ENCODE measurements at regions not wholly inside any gene's neighbourhood (a gene's known extent, or its start where the extent isn't known, plus 50 kb on each side); places are given as distances from the start of the nearest gene placed in this dataset.

DNA sequence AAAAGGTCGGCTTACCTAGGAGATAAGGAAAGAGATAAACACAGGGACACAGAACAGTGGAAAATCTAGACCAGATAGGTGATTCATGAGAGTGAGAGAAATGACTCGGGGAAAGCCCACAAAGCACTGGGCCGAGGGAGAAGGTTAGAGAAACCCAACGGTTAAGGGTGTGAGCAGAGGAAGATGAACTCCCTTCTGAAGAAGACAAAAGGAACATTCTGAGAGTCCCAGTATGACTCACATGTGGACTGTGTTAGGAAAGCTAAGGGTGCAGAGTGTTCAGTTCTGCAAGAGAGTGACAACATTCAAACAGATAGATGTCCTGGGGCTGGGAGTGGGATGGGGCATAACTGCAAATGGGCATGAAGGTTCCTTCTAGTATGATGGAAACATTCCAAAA is 83.0 kb downstream of the CNTN3 start:
- H3K27ac ChIP-seq (ENCODE audit: low read length), result no peak overlapping the region
- H3K36me3 ChIP-seq (ENCODE audit: insufficient read depth, low read length), result no peaks in the 10 kb centered on the region
- H3K4me2 ChIP-seq (ENCODE audit: low read length), result no peak overlapping the region
- H3K79me2 ChIP-seq (replicated peaks; ENCODE audit: insufficient read depth, low read length), result no peaks in the 10 kb centered on the region
- H3K9ac ChIP-seq (ENCODE audit: low read length), result no peak overlapping the region
- H3F3A ChIP-seq (ENCODE audit: insufficient read depth, low read length, poor library complexity, severe bottlenecking), result no peaks in the 10 kb centered on the region
- no peaks in the 10 kb centered on the region for H3K9me2 ChIP-seq (ENCODE audit: insufficient read depth, low read length)
- H3K27me3 ChIP-seq (ENCODE audit: insufficient read depth, low read depth, low read length), result no peaks in the 10 kb centered on the region
- no peak overlapping the region for H3K4me3 ChIP-seq (ENCODE audit: low read length)
- TF ChIP-seq TAF1 (IDR thresholded peaks at IDR 0.05; ENCODE audit: low read depth), result no peak
- TF ChIP-seq RAD21 (conservative IDR thresholded peaks at IDR 0.05), result no peak
- no peak for TF ChIP-seq EP300 (conservative IDR thresholded peaks at IDR 0.05; ENCODE audit: poor library complexity, severe bottlenecking)
- TF ChIP-seq, protein P1, sequence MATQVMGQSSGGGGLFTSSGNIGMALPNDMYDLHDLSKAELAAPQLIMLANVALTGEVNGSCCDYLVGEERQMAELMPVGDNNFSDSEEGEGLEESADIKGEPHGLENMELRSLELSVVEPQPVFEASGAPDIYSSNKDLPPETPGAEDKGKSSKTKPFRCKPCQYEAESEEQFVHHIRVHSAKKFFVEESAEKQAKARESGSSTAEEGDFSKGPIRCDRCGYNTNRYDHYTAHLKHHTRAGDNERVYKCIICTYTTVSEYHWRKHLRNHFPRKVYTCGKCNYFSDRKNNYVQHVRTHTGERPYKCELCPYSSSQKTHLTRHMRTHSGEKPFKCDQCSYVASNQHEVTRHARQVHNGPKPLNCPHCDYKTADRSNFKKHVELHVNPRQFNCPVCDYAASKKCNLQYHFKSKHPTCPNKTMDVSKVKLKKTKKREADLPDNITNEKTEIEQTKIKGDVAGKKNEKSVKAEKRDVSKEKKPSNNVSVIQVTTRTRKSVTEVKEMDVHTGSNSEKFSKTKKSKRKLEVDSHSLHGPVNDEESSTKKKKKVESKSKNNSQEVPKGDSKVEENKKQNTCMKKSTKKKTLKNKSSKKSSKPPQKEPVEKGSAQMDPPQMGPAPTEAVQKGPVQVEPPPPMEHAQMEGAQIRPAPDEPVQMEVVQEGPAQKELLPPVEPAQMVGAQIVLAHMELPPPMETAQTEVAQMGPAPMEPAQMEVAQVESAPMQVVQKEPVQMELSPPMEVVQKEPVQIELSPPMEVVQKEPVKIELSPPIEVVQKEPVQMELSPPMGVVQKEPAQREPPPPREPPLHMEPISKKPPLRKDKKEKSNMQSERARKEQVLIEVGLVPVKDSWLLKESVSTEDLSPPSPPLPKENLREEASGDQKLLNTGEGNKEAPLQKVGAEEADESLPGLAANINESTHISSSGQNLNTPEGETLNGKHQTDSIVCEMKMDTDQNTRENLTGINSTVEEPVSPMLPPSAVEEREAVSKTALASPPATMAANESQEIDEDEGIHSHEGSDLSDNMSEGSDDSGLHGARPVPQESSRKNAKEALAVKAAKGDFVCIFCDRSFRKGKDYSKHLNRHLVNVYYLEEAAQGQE (IDR thresholded peaks at IDR 0.05; ENCODE audit: borderline replicate concordance), result no peak
- no peak for TF ChIP-seq SMC3 (conservative IDR thresholded peaks at IDR 0.05; ENCODE audit: poor library complexity)
- TF ChIP-seq, protein P2, sequence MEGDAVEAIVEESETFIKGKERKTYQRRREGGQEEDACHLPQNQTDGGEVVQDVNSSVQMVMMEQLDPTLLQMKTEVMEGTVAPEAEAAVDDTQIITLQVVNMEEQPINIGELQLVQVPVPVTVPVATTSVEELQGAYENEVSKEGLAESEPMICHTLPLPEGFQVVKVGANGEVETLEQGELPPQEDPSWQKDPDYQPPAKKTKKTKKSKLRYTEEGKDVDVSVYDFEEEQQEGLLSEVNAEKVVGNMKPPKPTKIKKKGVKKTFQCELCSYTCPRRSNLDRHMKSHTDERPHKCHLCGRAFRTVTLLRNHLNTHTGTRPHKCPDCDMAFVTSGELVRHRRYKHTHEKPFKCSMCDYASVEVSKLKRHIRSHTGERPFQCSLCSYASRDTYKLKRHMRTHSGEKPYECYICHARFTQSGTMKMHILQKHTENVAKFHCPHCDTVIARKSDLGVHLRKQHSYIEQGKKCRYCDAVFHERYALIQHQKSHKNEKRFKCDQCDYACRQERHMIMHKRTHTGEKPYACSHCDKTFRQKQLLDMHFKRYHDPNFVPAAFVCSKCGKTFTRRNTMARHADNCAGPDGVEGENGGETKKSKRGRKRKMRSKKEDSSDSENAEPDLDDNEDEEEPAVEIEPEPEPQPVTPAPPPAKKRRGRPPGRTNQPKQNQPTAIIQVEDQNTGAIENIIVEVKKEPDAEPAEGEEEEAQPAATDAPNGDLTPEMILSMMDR (IDR thresholded peaks at IDR 0.05; ENCODE audit: poor library complexity, severe bottlenecking), result no peak
- TF ChIP-seq EZH2 (IDR thresholded peaks at IDR 0.05; ENCODE audit: borderline replicate concordance, insufficient read depth, low read length, poor library complexity, severe bottlenecking), result no peak
- TF ChIP-seq MXI1 (conservative IDR thresholded peaks at IDR 0.05; ENCODE audit: poor library complexity, severe bottlenecking), result no peak
- no peak for TF ChIP-seq POLR2AphosphoS5 (IDR thresholded peaks at IDR 0.05)
- H4K20me1 ChIP-seq (ENCODE audit: insufficient read depth), result no peaks in the 10 kb centered on the region
- H3K9me3 ChIP-seq (ENCODE audit: low read length), result no peaks in the 10 kb centered on the region
- H2AFZ ChIP-seq (ENCODE audit: low read depth, low read length), result no peak overlapping the region

DNA sequence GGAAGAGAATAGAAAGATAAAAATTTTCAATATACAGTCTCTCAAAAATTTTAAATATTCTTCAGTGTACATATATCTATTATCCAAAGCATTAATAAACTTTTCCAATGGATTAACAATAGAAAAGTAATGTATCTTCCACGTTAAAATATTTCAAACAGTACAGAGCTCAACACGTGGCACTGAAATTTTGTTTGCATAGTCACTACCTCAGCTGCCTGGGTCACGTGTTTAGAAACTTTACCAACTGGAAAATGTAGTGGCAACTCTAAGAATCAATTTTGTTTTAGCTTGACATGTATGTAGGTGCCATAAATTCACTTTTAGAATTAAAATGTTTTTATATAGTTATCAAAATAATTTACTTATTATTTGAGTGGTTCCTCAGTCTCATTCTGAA is 85.3 kb downstream of the CNTN3 start:
- no peaks in the 10 kb centered on the region for H3K79me2 ChIP-seq (replicated peaks; ENCODE audit: insufficient read depth, low read length)
- no peak for TF ChIP-seq EZH2 (IDR thresholded peaks at IDR 0.05; ENCODE audit: borderline replicate concordance, insufficient read depth, low read length, poor library complexity, severe bottlenecking)
- no peak for TF ChIP-seq POLR2AphosphoS5 (IDR thresholded peaks at IDR 0.05)
- no peak for TF ChIP-seq EP300 (conservative IDR thresholded peaks at IDR 0.05; ENCODE audit: poor library complexity, severe bottlenecking)
- TF ChIP-seq SMC3 (conservative IDR thresholded peaks at IDR 0.05; ENCODE audit: poor library complexity), result no peak
- TF ChIP-seq, protein P1 (IDR thresholded peaks at IDR 0.05; ENCODE audit: borderline replicate concordance), result no peak
- TF ChIP-seq, protein P2 (IDR thresholded peaks at IDR 0.05; ENCODE audit: poor library complexity, severe bottlenecking), result no peak
- no peak for TF ChIP-seq MXI1 (conservative IDR thresholded peaks at IDR 0.05; ENCODE audit: poor library complexity, severe bottlenecking)
- TF ChIP-seq TAF1 (IDR thresholded peaks at IDR 0.05; ENCODE audit: low read depth), result no peak
- TF ChIP-seq RAD21 (conservative IDR thresholded peaks at IDR 0.05), result no peak
- H3K27ac ChIP-seq (ENCODE audit: low read length), result no peak overlapping the region
- H3K4me3 ChIP-seq (ENCODE audit: low read length), result no peak overlapping the region
- no peaks in the 10 kb centered on the region for H3K27me3 ChIP-seq (ENCODE audit: insufficient read depth, low read depth, low read length)
- H2AFZ ChIP-seq (ENCODE audit: low read depth, low read length), result no peak overlapping the region
- H3K36me3 ChIP-seq (ENCODE audit: insufficient read depth, low read length), result no peaks in the 10 kb centered on the region
- H3F3A ChIP-seq (ENCODE audit: insufficient read depth, low read length, poor library complexity, severe bottlenecking), result no peaks in the 10 kb centered on the region
- no peaks in the 10 kb centered on the region for H3K9me3 ChIP-seq (ENCODE audit: low read length)
- no peak overlapping the region for H3K4me2 ChIP-seq (ENCODE audit: low read length)
- no peak overlapping the region for H3K9ac ChIP-seq (ENCODE audit: low read length)
- no peaks in the 10 kb centered on the region for H3K9me2 ChIP-seq (ENCODE audit: insufficient read depth, low read length)
- H4K20me1 ChIP-seq (ENCODE audit: insufficient read depth), result no peaks in the 10 kb centered on the region
